SK-N-SH treated with all-trans-retinoic acid at 6 μM for 48 hours (cell line): ENCODE measurements at regions not wholly inside any gene's neighbourhood (a gene's known extent, or its start where the extent isn't known, plus 50 kb on each side); places are given as distances from the start of the nearest gene placed in this dataset.

Source experiments
- ZFP30 ChIP-seq: fragments of 450-650 bp; formaldehyde crosslinking; IDR thresholded peaks from 2 replicates; pipeline ENCODE4 v1.5.0; 2022; ENCODE audit warnings: mild to moderate bottlenecking, moderate library complexity
- TF ChIP-seq, protein P1 (sequence below): fragments of 250-450 bp; sonication (Bioruptor Pico); IDR thresholded peaks from 2 replicates; pipeline ENCODE4 v1.8.0; 2020; ENCODE audit warnings: mild to moderate bottlenecking, moderate library complexity, borderline replicate concordance

DNA sequence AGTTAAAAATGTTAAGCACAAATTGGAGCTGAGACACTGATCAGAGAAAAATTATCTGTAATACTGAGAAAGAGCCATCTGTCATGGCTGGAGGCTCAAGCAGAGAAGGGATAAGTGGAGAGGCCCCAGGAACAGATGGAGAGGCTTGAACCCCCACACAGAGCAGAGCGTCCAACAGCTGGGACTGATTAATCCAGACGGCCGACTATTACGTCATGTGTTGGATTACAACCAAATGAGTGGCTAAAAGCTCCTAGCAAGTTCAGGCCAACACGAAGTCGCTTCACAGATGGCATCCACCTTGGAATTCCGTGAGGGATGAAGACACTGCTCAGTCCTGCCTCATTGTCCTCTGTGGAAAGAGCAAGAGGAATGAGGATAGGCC is 57.7 kb upstream of the ATXN3L start:
- no peak for TF ChIP-seq ZFP30 (CRISPR knock-in tag)
- TF ChIP-seq, protein P1, sequence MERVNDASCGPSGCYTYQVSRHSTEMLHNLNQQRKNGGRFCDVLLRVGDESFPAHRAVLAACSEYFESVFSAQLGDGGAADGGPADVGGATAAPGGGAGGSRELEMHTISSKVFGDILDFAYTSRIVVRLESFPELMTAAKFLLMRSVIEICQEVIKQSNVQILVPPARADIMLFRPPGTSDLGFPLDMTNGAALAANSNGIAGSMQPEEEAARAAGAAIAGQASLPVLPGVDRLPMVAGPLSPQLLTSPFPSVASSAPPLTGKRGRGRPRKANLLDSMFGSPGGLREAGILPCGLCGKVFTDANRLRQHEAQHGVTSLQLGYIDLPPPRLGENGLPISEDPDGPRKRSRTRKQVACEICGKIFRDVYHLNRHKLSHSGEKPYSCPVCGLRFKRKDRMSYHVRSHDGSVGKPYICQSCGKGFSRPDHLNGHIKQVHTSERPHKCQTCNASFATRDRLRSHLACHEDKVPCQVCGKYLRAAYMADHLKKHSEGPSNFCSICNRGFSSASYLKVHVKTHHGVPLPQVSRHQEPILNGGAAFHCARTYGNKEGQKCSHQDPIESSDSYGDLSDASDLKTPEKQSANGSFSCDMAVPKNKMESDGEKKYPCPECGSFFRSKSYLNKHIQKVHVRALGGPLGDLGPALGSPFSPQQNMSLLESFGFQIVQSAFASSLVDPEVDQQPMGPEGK: no peak
